Gastroesophageal sphincter (tissue), 3 donors: ENCODE measurements at regions not wholly inside any gene's neighbourhood (a gene's known extent, or its start where the extent isn't known, plus 50 kb on each side); places are given as distances from the start of the nearest gene placed in this dataset.

ENCODE experiments used
- CTCF ChIP-seq, 4 experiments: fragments of 200-600 bp in 2 of 4; fragments of 450-650 bp in 2 of 4; sonication (generic) in 1 of 4; IDR thresholded peaks; one replicate each; pipeline ENCODE4 v1.5.1; 2017 to 2019; ENCODE audit warnings: antibody characterized with exemption in 4 of 4, mild to moderate bottlenecking in 2 of 4, moderate library complexity in 2 of 4
- EP300 ChIP-seq: sonication (generic); formaldehyde crosslinking; IDR thresholded peaks from one replicate; pipeline ENCODE4 v1.6.1; 2017; ENCODE audit warnings: antibody characterized with exemption, mild to moderate bottlenecking
- POLR2A ChIP-seq, 2 donors: fragments of 450-650 bp; IDR thresholded peaks; one replicate each; pipeline ENCODE4 v1.6.1; 2017; ENCODE audit warnings: antibody characterized with exemption in 2 of 2, mild to moderate bottlenecking in 2 of 2, moderate library complexity in 1 of 2
- POLR2AphosphoS5 ChIP-seq: sonication (generic); formaldehyde crosslinking; IDR thresholded peaks from one replicate; pipeline ENCODE4 v1.6.1; 2017; ENCODE audit warnings: antibody characterized with exemption

- TF ChIP-seq CTCF (IDR thresholded peaks at IDR 0.05) (no peak), POLR2A (IDR thresholded peaks at IDR 0.05) (no peak), EP300 (no peak), POLR2AphosphoS5 (no peak)
Observed at GRCh38 chr10:113381981-113382509, 170.8 kb upstream of the HABP2 start.
